NCI-H2227 treated with DMSO at 0.1 percent for 48 hours (cell line): ENCODE measurements at regions not wholly inside any gene's neighbourhood (a gene's known extent, or its start where the extent isn't known, plus 50 kb on each side); places are given as distances from the start of the nearest gene placed in this dataset.
"Not testable (repeated sequence)": the region's sequence is repeated elsewhere in the genome, so short reads cannot be mapped to it uniquely, and the experiment has no call there.

ENCODE experiments used
- DNase-seq: peaks from one replicate; lab custom pipeline; 2025; lab: John Stamatoyannopoulos, UW

- DNase-seq: no peak
Measured at GRCh38 chr13:84207509-84207908, 325.2 kb upstream of the SLITRK1 start.

DNA sequence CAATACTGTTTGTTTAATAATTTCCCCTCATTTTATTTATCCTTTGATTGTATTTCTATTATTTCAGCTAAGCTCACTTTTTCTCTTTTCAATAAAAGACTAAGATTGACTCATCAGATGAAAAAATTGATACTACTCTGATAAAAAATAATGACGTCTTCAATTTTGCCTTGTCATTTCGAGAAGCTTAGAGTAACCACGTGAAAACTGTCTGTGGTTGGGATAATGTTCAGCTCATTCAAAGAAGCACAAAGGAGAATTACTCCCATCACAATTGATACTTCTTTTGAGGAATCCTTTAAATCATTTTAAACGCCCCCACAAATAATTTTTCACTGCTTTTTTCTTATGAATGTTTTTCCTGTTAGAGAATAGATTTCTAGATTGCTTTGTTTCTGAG, 318.7 kb upstream of the SLITRK1 start:
- DNase-seq: no peak

- DNase-seq: no peak
Measured at GRCh38 chr13:84192125-84192524, 309.9 kb upstream of the SLITRK1 start.

DNA sequence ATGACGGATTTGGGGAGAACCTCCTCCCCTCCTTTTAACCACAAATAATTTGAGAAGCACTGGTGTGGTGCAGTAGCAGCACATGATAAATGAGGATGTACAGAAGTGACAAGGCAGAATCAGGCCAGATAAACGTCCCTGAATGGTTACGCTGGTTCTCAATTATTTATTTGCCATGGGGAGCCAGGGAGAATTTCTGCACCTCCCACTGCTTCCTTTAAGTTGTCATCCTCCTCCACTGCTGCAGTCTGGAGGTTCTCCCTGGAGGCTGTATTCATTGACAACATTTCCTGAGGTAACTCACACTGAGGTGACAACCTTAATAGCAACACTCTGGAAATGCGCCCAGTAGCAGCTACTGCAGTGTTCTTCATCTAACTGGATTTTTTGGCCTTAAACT, 308.9 kb upstream of the SLITRK1 start:
- DNase-seq: no peak

GRCh38 chr13:84187626-84188025, 305.4 kb upstream of the SLITRK1 start:
- no peak for DNase-seq

DNA sequence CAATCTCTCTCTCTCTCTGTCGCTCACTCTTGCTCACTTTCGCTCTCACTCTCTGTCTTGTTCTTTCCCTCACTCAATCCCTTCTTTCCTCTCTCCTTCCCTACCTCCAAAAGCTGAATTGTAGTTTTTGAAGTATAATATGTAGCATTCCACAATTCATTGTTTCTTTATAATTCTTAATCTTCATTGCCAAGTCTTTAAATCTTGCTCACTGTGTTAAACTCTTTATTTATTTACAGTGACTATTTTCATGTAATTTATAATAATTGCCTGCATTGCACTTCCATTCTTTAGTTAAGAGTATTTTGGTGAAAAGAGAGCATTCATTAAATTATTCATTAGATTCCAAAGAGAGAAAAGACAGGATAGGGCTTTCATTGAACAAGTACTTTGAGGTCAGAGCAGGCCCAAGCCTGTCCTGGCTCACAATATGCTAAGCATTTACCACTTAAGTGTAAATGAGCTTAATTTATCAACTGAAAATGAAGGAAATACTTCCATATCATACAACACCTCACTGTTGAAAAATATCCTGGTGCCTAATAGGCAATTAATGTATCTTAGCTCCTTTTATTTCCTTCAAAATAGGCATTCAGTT, 257.4 kb upstream of the SLITRK1 start:
- no peak for DNase-seq

- no peak for DNase-seq
Measured at GRCh38 chr13:84137292-84137691, 255.0 kb upstream of the SLITRK1 start.

GRCh38 chr13:84136582-84136981, 254.3 kb upstream of the SLITRK1 start:
- no peak for DNase-seq

GRCh38 chr13:84132491-84132890, 250.2 kb upstream of the SLITRK1 start:
- DNase-seq: no peak

GRCh38 chr13:84131249-84131648, 249.0 kb upstream of the SLITRK1 start:
- DNase-seq: no peak

DNA sequence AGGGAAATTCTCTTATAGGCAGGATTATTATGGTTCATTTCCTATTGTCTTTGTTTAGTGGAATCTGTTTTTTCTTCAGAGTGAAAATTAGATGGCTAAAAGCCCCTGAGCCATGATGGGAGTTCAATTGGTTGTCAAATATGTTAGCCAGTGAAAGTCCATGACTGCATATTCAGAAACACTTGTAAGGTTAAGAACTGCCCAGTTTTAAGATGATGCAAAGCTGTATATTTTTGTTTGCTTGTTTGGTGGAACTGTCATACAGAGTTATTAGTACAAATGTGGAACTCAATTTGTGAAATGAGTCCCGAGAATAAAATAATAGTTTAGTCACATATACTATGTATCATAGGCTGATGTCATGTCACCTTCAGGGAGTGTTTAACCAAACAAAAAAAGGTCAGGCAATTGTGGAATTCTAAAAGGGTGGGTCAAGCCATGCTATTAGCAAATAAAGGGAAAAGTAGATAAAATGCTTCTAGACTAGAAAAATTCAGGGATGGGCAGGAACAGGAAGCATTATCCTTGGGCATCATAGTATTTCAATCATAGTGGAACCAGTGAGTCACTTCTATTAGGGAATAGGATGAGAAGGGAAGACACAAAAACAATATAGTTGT, 248.3 kb upstream of the SLITRK1 start:
- no peak for DNase-seq

GRCh38 chr13:84129966-84130365, 247.7 kb upstream of the SLITRK1 start:
- no peak for DNase-seq

- DNase-seq: no peak
Measured at GRCh38 chr13:84127597-84128128, 245.4 kb upstream of the SLITRK1 start.

DNA sequence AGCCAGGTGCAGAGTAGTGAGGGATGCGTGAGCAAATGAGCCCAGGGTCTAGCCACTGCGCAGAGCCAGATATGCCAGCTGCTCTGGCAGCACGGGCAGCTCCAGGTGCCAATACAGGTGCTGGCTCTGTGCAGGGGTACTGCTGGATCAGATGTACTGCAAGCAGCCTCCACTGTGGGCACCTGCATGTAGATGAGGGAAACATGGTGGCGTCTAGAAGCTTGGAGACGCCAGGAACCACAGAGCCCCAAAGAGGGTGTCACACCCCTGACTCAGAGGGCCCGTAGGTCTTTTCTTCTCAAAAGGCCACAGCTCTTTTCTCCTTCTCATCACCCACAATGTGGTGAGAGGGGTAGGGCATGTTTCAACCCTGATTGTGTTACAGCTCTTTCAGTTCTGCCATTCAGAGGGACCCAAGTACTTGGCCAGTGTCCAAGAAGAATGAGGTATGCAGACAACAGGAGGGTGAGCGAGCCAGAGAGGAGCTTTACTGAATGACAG, 244.4 kb upstream of the SLITRK1 start:
- DNase-seq: no peak

DNA sequence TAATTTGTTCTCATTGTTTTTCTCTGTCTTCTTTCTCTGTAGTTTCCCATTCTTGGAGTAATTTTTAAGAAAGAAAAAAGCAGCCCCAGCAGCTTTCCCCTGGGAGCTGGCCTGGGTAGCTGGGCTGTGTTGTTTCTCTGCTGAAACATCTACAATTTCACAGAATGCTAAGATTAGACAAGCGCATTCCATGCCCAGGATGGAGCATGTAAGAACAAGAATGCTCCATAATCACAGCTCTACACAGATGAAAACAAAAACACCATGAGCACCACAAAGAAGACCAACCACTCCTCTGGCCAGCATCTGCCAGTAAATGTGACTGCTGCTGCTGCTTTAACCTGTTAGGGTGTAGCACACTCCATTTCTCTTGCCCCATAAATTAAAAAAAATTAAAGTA, 239.2 kb upstream of the SLITRK1 start:
- no peak for DNase-seq

DNA sequence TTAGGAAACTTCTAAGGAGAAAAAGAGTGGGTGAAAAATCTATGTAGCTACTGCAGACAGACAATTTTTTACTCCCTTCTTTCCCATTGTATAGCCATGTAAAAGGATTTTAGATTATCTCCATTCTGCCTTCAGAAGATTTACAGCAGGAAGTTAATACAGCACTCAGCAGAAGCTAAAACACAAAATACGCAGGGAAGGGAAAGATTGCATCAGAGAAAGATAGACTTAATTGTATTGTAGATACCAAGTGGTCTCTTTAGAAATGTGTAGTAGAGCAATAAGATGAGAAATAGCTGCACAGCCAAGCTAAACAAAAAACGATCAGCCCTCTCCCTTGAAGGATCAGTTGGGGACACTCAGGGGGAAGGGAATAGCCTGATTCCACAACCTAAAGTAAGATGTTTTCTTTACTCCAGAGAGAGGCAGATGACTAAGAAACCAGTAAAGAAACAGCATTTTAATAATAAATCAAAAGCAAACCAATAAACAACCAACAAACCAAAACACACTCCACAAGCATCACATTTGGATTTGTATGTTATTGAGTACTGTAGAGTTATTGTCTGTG, 236.7 kb upstream of the SLITRK1 start:
- DNase-seq: no peak

- DNase-seq: no peak
Measured at GRCh38 chr13:84098273-84098672, 216.0 kb upstream of the SLITRK1 start.

- DNase-seq: no peak
Measured at GRCh38 chr13:84097148-84097547, 214.9 kb upstream of the SLITRK1 start.

GRCh38 chr13:84096216-84096615, 213.9 kb upstream of the SLITRK1 start:
- no peak for DNase-seq

GRCh38 chr13:84088996-84089395, 206.7 kb upstream of the SLITRK1 start:
- no peak for DNase-seq

DNA sequence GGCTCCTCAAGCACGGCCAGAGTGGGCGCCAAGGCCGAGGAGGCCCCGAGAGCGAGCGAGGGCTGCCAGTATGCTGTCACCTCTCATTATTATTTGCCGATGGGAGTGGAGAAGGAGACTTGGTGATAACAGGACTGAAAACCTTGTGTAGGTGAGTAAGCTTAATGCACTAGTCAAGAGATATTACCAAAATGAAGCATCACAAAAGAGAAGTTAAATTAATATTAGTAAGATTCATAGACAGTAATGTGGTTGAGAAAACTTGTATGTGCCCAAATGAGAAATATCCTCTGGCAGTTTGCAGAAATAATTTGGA, 204.5 kb upstream of the SLITRK1 start:
- no peak for DNase-seq

DNA sequence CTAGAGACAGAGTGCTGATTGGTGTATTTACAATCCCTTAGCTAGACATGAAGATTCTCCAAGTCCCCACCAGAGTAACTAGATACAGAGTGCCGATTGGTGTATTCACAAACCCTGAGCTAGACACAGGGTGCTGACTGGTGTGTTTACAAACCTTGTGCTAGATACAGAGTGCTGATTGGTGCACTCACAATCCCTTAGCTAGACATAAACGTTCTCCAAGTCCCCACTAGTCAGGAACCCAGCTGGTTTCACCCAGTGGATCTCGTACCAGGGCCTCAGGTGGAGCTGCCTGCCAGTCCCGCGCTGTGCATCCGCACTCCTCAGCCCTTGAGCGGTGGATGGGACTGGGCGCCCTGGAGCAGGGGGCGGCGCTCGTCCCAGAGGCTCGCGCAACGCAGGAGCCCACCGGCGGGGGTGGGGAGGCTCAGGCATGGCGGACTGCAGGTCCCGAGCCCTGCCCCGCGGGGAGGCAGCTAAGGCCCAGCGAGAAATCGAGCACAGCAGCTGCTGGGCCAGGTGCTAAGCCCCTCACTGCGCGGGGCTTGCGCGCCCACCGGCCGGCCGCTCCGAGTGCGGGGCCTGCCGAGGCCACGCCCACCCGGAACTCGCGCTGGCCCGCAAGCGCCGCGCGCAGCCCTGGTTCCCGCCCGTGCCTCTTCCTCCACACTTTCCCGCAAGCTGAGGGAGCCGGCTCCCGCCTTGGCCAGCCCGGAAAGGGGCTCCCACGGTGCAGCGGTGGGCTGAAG, 204.0 kb upstream of the SLITRK1 start:
- not testable (repeated sequence) for DNase-seq

DNA sequence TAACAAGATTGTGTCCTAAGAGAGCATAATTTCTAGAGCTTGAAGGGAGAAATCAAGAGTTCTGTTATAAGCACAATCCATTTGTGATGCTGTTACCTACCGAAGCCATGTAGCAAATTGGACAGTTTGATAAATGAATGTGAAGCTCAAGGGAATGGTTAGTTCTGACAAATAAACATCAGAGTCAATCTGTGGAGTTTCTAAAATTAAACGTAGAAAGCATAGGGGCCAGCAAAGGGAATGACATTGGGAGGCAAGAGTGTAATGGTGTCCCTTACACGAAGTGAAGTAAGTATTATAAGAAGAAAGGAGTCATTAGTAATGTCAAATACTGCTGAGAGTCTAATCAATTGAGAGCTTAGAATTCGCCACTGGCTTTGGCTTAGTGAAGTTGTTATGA, 200.2 kb upstream of the SLITRK1 start:
- no peak for DNase-seq
